Muscle of leg (tissue), 3 donors: ENCODE measurements at regions not wholly inside any gene's neighbourhood (a gene's known extent, or its start where the extent isn't known, plus 50 kb on each side); places are given as distances from the start of the nearest gene placed in this dataset.
"Not testable (repeated sequence)": the region's sequence is repeated elsewhere in the genome, so short reads cannot be mapped to it uniquely, and the experiment has no call there.

Experiments used
- DNase-seq: peaks from one replicate; pipeline ENCODE4 v3.0.0; 2013
- H3K27ac ChIP-seq: one replicate; pipeline ENCODE4 v1.5.1; 2013; ENCODE audit warnings: mild to moderate bottlenecking, low read length, control low read depth
- H3K27me3 ChIP-seq: one replicate; pipeline ENCODE4 v1.6.1; 2013; ENCODE audit warnings: low read length; ENCODE audit not compliant: control insufficient read depth, insufficient read depth
- H3K36me3 ChIP-seq: one replicate; pipeline ENCODE4 v1.6.1; 2013; ENCODE audit warnings: low read length; ENCODE audit not compliant: control insufficient read depth, insufficient read depth
- H3K4me1 ChIP-seq: one replicate; pipeline ENCODE4 v1.6.1; 2013; ENCODE audit warnings: low read length; ENCODE audit not compliant: control insufficient read depth, insufficient read depth
- H3K4me3 ChIP-seq: one replicate; pipeline ENCODE4 v1.5.1; 2013; ENCODE audit warnings: low read length, control low read depth
- H3K9me3 ChIP-seq: replicated peaks from 2 replicates; pipeline ENCODE4 v1.6.1; 2013; ENCODE audit warnings: low read depth, low read length; ENCODE audit not compliant: control insufficient read depth
- WGBS: methylation state at CpG from one replicate; pipeline ENCODE4 v1.1.5; 2013; ENCODE audit warnings: missing lambda C conversion rate; ENCODE audit not compliant: insufficient coverage; 5-methylcytosine and 5-hydroxymethylcytosine counted together

- not testable (repeated sequence) for H3K4me3 ChIP-seq, DNase-seq, H3K9me3 ChIP-seq, H3K4me1 ChIP-seq, H3K36me3 ChIP-seq, H3K27me3 ChIP-seq, H3K27ac ChIP-seq
- no CpG with 5 or more reads among the region's 3 CpGs for WGBS
Observed at GRCh38 chr6:21282360-21282759, 311.2 kb upstream of the SOX4 start.

- no peaks in the 10 kb centered on the region for H3K4me1 ChIP-seq
- no peak for DNase-seq
- no peak overlapping the region for H3K27ac ChIP-seq
- no peaks in the 10 kb centered on the region for H3K9me3 ChIP-seq
- no peaks in the 10 kb centered on the region for H3K27me3 ChIP-seq
- 60% methylated on average over 1 of the region's 3 CpGs for WGBS
- H3K4me3 ChIP-seq: no peak overlapping the region
- H3K36me3 ChIP-seq: no peaks in the 10 kb centered on the region
Observed at GRCh38 chr6:21284166-21284565, 309.4 kb upstream of the SOX4 start.

DNA sequence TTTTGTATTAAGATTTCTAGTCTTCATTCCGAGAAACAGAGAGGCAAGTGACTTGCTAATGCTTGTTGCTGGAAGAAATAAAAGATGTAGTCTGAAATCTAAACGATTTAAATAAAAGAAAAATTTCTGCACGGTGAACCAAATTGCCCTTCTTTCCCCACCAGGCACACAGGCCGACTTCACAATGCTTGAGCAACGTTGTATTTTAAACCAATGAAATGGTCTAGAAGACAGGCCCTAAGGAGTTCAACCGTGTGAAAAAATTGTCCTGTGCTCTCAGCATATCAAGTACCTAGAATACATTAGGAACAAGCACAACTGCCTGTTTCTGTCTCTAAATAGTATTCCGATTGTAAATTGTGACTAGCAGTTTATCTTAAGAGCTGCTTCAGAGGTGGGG lies 308.8 kb upstream of the SOX4 start:
- DNase-seq: no peak
- H3K27me3 ChIP-seq: no peaks in the 10 kb centered on the region
- WGBS: 61% methylated on average over 3 of the region's 7 CpGs
- H3K9me3 ChIP-seq: no peaks in the 10 kb centered on the region
- H3K4me3 ChIP-seq: no peak overlapping the region
- H3K4me1 ChIP-seq: no peaks in the 10 kb centered on the region
- H3K27ac ChIP-seq: no peak overlapping the region
- no peaks in the 10 kb centered on the region for H3K36me3 ChIP-seq

DNA sequence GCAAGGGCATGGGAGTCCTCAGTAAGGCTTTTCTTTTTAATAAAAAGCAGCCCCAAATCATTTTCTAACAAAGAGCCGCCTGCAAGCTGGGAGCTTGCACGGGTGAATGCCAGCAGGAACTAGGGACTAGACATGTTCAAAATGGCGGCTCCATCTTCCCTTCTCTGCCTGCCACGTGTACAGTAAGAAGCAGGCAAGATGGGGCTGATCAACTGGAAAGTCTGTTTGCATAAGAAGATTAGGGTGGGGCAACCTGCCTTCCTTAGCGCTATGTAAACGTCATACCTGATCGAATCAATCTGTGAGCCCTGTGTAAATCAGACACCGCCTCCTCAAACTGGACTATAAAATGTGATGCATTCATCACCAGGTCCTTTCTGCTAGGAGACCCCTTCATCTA lies 299.4 kb upstream of the SOX4 start:
- WGBS: 83% methylated on average over 2 of the region's 8 CpGs
- Histone ChIP-seq H3K27me3 (no peaks in the 10 kb centered on the region), H3K4me3 (no peak overlapping the region), H3K4me1 (peaks cover 3% of the 10 kb centered on the region), H3K27ac (no peak overlapping the region), H3K9me3 (no peaks in the 10 kb centered on the region), H3K36me3 (no peaks in the 10 kb centered on the region)
- no peak for DNase-seq

DNA sequence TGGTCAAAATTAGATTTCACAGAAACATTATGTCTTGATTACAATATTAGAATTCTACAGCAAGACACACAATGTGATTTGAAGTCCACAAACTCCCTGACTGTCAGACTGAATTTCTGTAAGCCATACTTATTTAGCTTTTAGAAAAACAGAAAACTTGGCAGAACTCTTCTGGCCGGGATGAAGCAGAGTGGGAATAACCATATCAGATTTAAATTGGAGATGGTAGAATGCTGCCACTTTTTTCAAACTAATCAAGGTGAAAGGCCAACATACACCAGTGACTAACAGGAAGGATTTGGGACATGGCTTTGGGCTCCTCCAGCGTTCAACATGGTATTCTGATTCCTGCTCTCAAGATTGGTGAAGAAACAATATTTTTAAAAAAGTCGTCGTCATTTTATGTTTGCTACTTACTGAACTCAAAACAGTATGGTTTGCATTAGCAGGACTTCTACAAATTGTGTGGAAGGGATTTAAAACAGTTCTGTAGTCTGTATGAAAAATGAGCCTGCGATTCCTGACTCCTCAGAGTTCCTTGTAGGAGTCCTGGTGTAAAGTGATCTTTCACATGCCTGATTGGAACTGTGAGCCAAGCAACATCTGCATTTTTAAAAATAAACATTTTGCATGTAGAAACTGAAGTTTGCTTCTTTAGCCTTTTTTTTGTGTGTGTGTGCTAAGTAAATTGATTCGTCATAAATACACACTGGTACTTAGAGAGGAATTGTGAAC lies 297.9 kb upstream of the SOX4 start:
- no peak overlapping the region for H3K4me3 ChIP-seq
- DNase-seq: peak; percentile 87
- peaks cover 3% of the 10 kb centered on the region for H3K4me1 ChIP-seq
- no peaks in the 10 kb centered on the region for H3K27me3 ChIP-seq
- H3K36me3 ChIP-seq: no peaks in the 10 kb centered on the region
- 40% methylated on average over 1 of the region's 6 CpGs for WGBS
- peak overlapping the region; percentile 24 for H3K27ac ChIP-seq
- no peaks in the 10 kb centered on the region for H3K9me3 ChIP-seq

GRCh38 chr6:21297665-21298064 lies 295.9 kb upstream of the SOX4 start:
- H3K4me1 ChIP-seq: peaks cover 3% of the 10 kb centered on the region
- peaks cover 5% of the 10 kb centered on the region for H3K9me3 ChIP-seq
- DNase-seq: no peak
- H3K27me3 ChIP-seq: no peaks in the 10 kb centered on the region
- no peak overlapping the region for H3K27ac ChIP-seq
- no peaks in the 10 kb centered on the region for H3K36me3 ChIP-seq
- H3K4me3 ChIP-seq: no peak overlapping the region
- WGBS: 83% methylated on average over 1 of the region's 3 CpGs

DNA sequence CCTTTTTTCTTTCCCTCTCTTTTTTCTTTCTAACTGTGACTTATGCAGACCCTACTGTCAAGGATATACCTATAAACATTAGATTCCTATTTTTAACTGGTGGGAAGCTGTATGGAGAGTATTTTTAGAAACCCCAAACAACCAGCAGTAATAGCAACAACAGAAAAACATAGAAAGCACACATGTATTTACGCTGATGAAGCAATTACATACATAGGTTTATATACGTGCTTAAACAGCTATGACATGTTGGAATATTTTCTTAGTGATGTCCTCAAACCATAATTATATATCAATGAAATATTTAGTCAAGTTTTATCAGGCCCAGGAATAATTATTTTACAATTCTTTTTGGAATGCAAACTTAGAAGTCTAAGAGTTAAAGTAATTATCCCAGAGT lies 294.3 kb upstream of the SOX4 start:
- Histone ChIP-seq H3K4me1 (peaks cover 3% of the 10 kb centered on the region), H3K9me3 (peaks cover 5% of the 10 kb centered on the region), H3K36me3 (no peaks in the 10 kb centered on the region), H3K27ac (no peak overlapping the region), H3K4me3 (no peak overlapping the region), H3K27me3 (no peaks in the 10 kb centered on the region)
- no CpG with 5 or more reads among the region's 2 CpGs for WGBS
- no peak for DNase-seq

- Histone ChIP-seq H3K36me3 (no peaks in the 10 kb centered on the region), H3K4me3 (no peak overlapping the region), H3K9me3 (peaks cover 5% of the 10 kb centered on the region), H3K27ac (no peak overlapping the region), H3K27me3 (no peaks in the 10 kb centered on the region), H3K4me1 (peaks cover 3% of the 10 kb centered on the region)
- DNase-seq: no peak
- WGBS: no CpG with 5 or more reads among the region's 3 CpGs
Observed at GRCh38 chr6:21300439-21300838, 293.1 kb upstream of the SOX4 start.

- Histone ChIP-seq H3K4me1 (no peaks in the 10 kb centered on the region), H3K36me3 (no peaks in the 10 kb centered on the region), H3K4me3 (no peak overlapping the region), H3K9me3 (peaks cover 4% of the 10 kb centered on the region), H3K27ac (no peak overlapping the region), H3K27me3 (no peaks in the 10 kb centered on the region)
- DNase-seq: no peak
- WGBS: no CpG with 5 or more reads among the region's 2 CpGs
Observed at GRCh38 chr6:21305893-21306332, 287.6 kb upstream of the SOX4 start.

DNA sequence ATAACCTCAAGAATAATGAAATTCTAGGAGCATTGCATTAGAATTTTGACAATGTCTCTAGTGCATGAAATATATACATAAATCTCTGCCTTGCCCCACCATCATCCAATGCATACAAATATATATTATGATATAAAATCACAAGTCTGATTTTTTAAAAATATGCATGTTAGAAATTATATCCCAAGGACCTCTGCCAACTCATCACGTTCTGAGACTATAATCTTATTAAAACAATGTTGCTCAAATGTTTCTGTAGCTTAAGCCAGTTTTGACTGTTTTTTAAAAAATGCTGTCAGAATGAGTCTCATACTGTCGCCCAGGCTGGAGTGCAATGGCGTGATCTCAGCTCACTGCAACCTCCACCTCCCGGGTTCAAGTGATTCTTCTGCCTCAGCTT lies 287.0 kb upstream of the SOX4 start:
- H3K4me3 ChIP-seq: no peak overlapping the region
- DNase-seq: no peak
- no CpG with 5 or more reads among the region's 4 CpGs for WGBS
- H3K9me3 ChIP-seq: peaks cover under 1% of the 10 kb centered on the region
- H3K36me3 ChIP-seq: no peaks in the 10 kb centered on the region
- H3K27me3 ChIP-seq: no peaks in the 10 kb centered on the region
- H3K27ac ChIP-seq: no peak overlapping the region
- H3K4me1 ChIP-seq: no peaks in the 10 kb centered on the region

GRCh38 chr6:21309807-21310221 lies 283.7 kb upstream of the SOX4 start:
- DNase-seq: no peak
- Histone ChIP-seq H3K27me3 (no peaks in the 10 kb centered on the region), H3K4me1 (no peaks in the 10 kb centered on the region), H3K9me3 (no peaks in the 10 kb centered on the region), H3K4me3 (peak overlapping the region; percentile 6), H3K36me3 (no peaks in the 10 kb centered on the region), H3K27ac (no peak overlapping the region)
- 33% methylated on average over 7 of the region's 11 CpGs for WGBS
